Activated CD4-positive, alpha-beta T cell treated with anti-CD3 and anti-CD28 coated beads, Interleukin-2, amount 10 ng/mL, durations not matched to agents 24 days and 14 days (primary cell): ENCODE measurements at regions not wholly inside any gene's neighbourhood (a gene's known extent, or its start where the extent isn't known, plus 50 kb on each side); places are given as distances from the start of the nearest gene placed in this dataset.

Experiments used
- DNase-seq: peaks from one replicate; pipeline ENCODE4 v3.0.0; 2022
- H3K27ac Mint-ChIP-seq: one replicate; pipeline ENCODE4 v1.8.0; 2022; ENCODE audit warnings: mild to moderate bottlenecking, mixed read lengths
- H3K27me3 Mint-ChIP-seq: one replicate; pipeline ENCODE4 v1.8.0; 2022; ENCODE audit warnings: mixed read lengths
- H3K36me3 Mint-ChIP-seq: one replicate; pipeline ENCODE4 v1.8.0; 2022; ENCODE audit warnings: low read depth, mild to moderate bottlenecking, mixed read lengths
- H3K4me1 Mint-ChIP-seq: one replicate; pipeline ENCODE4 v1.8.0; 2021; ENCODE audit warnings: mixed read lengths
- H3K4me3 Mint-ChIP-seq: one replicate; pipeline ENCODE4 v1.8.0; 2022; ENCODE audit warnings: mild to moderate bottlenecking, moderate library complexity, mixed read lengths
- H3K9me3 Mint-ChIP-seq: one replicate; pipeline ENCODE4 v1.8.0; 2021; ENCODE audit warnings: mixed read lengths
- intact Hi-C: fragments of 100-400 bp; cut with micrococcal nuclease; formaldehyde crosslinking; loops from one replicate; pipeline ENCODE4 v1.15.1; 2023

GRCh38 chr3:184461219-184461618, 81.4 kb downstream of the CHRD start:
- no peak for DNase-seq
- no peaks in the 10 kb centered on the region for H3K4me1 Mint-ChIP-seq
- H3K27me3 Mint-ChIP-seq: peaks cover 15% of the 10 kb centered on the region
- H3K36me3 Mint-ChIP-seq: no peaks in the 10 kb centered on the region
- peaks cover 3% of the 10 kb centered on the region for H3K9me3 Mint-ChIP-seq
- no peak overlapping the region for H3K4me3 Mint-ChIP-seq
- intact Hi-C loops: no loop called here
- H3K27ac Mint-ChIP-seq: no peak overlapping the region

- H3K36me3 Mint-ChIP-seq: no peaks in the 10 kb centered on the region
- H3K9me3 Mint-ChIP-seq: no peaks in the 10 kb centered on the region
- H3K4me3 Mint-ChIP-seq: no peak overlapping the region
- DNase-seq: no peak
- peaks cover 13% of the 10 kb centered on the region for H3K27me3 Mint-ChIP-seq
- intact Hi-C loops: loop anchor here (5.0 kb wide), 1 partner anchor 94 kb away; no protein-coding TSS in a partner anchor
- peaks cover 4% of the 10 kb centered on the region for H3K4me1 Mint-ChIP-seq
- H3K27ac Mint-ChIP-seq: no peak overlapping the region
Observed at GRCh38 chr3:184465883-184466412, 86.1 kb downstream of the CHRD start.

- H3K9me3 Mint-ChIP-seq: no peaks in the 10 kb centered on the region
- peaks cover 15% of the 10 kb centered on the region for H3K27me3 Mint-ChIP-seq
- intact Hi-C loops: loop anchor here (5.0 kb wide), 1 partner anchor 94 kb away; no protein-coding TSS in a partner anchor
- H3K4me1 Mint-ChIP-seq: peaks cover 4% of the 10 kb centered on the region
- no peaks in the 10 kb centered on the region for H3K36me3 Mint-ChIP-seq
- H3K27ac Mint-ChIP-seq: no peak overlapping the region
- DNase-seq: no peak
- no peak overlapping the region for H3K4me3 Mint-ChIP-seq
Observed at GRCh38 chr3:184466413-184466960, 86.6 kb downstream of the CHRD start.

- H3K9me3 Mint-ChIP-seq: no peaks in the 10 kb centered on the region
- no peak overlapping the region for H3K27ac Mint-ChIP-seq
- H3K27me3 Mint-ChIP-seq: peaks cover 15% of the 10 kb centered on the region
- intact Hi-C loops: loop anchor here (5.0 kb wide), 1 partner anchor 95 kb away; no protein-coding TSS in a partner anchor
- no peak overlapping the region for H3K4me3 Mint-ChIP-seq
- H3K4me1 Mint-ChIP-seq: peaks cover 6% of the 10 kb centered on the region
- no peak for DNase-seq
- no peaks in the 10 kb centered on the region for H3K36me3 Mint-ChIP-seq
Observed at GRCh38 chr3:184467171-184467570, 87.3 kb downstream of the CHRD start.

GRCh38 chr3:184470551-184470950, 90.7 kb downstream of the CHRD start:
- H3K9me3 Mint-ChIP-seq: no peaks in the 10 kb centered on the region
- peaks cover 8% of the 10 kb centered on the region for H3K4me1 Mint-ChIP-seq
- H3K27ac Mint-ChIP-seq: no peak overlapping the region
- H3K27me3 Mint-ChIP-seq: peaks cover 29% of the 10 kb centered on the region
- DNase-seq: no peak
- intact Hi-C loops: no loop called here
- no peak overlapping the region for H3K4me3 Mint-ChIP-seq
- H3K36me3 Mint-ChIP-seq: no peaks in the 10 kb centered on the region

GRCh38 chr3:184471439-184471838, 90.1 kb upstream of the EPHB3 start:
- Mint-ChIP-seq H3K4me1 (peaks cover 8% of the 10 kb centered on the region), H3K9me3 (no peaks in the 10 kb centered on the region), H3K27ac (no peak overlapping the region), H3K27me3 (peaks cover 31% of the 10 kb centered on the region), H3K36me3 (no peaks in the 10 kb centered on the region), H3K4me3 (no peak overlapping the region)
- intact Hi-C loops: no loop called here
- DNase-seq: no peak

GRCh38 chr3:184472723-184473428, 88.7 kb upstream of the EPHB3 start:
- Mint-ChIP-seq H3K4me1 (peaks cover 8% of the 10 kb centered on the region), H3K27ac (no peak overlapping the region), H3K36me3 (no peaks in the 10 kb centered on the region), H3K9me3 (no peaks in the 10 kb centered on the region), H3K4me3 (no peak overlapping the region), H3K27me3 (peaks cover 38% of the 10 kb centered on the region)
- no peak for DNase-seq
- intact Hi-C loops: no loop called here

- DNase-seq: no peak
- Mint-ChIP-seq H3K27ac (no peak overlapping the region), H3K9me3 (no peaks in the 10 kb centered on the region), H3K4me3 (no peak overlapping the region), H3K4me1 (peaks cover 8% of the 10 kb centered on the region), H3K27me3 (peaks cover 44% of the 10 kb centered on the region), H3K36me3 (no peaks in the 10 kb centered on the region)
- intact Hi-C loops: loop anchor here (5.0 kb wide), 1 partner anchor 37 kb away; no protein-coding TSS in a partner anchor
Observed at GRCh38 chr3:184474897-184475296, 86.7 kb upstream of the EPHB3 start.

GRCh38 chr3:184477940-184478339, 83.6 kb upstream of the EPHB3 start:
- Mint-ChIP-seq H3K4me3 (no peak overlapping the region), H3K27me3 (peaks cover 36% of the 10 kb centered on the region), H3K27ac (no peak overlapping the region), H3K36me3 (no peaks in the 10 kb centered on the region), H3K9me3 (no peaks in the 10 kb centered on the region), H3K4me1 (peaks cover under 1% of the 10 kb centered on the region)
- DNase-seq: no peak
- intact Hi-C loops: loop anchor here (5.0 kb wide), 1 partner anchor 34 kb away; no protein-coding TSS in a partner anchor

- peaks cover 23% of the 10 kb centered on the region for H3K27me3 Mint-ChIP-seq
- no peaks in the 10 kb centered on the region for H3K4me1 Mint-ChIP-seq
- no peak overlapping the region for H3K4me3 Mint-ChIP-seq
- no peak for DNase-seq
- intact Hi-C loops: loop anchor here (5.0 kb wide), 1 partner anchor 33 kb away; no protein-coding TSS in a partner anchor
- H3K27ac Mint-ChIP-seq: no peak overlapping the region
- H3K9me3 Mint-ChIP-seq: no peaks in the 10 kb centered on the region
- H3K36me3 Mint-ChIP-seq: no peaks in the 10 kb centered on the region
Observed at GRCh38 chr3:184479426-184480126, 82.0 kb upstream of the EPHB3 start.

- intact Hi-C loops: no loop called here
- no peaks in the 10 kb centered on the region for H3K9me3 Mint-ChIP-seq
- no peak overlapping the region for H3K27ac Mint-ChIP-seq
- H3K36me3 Mint-ChIP-seq: no peaks in the 10 kb centered on the region
- H3K4me1 Mint-ChIP-seq: no peaks in the 10 kb centered on the region
- DNase-seq: no peak
- H3K27me3 Mint-ChIP-seq: peaks cover 16% of the 10 kb centered on the region
- H3K4me3 Mint-ChIP-seq: no peak overlapping the region
Observed at GRCh38 chr3:184480831-184481230, 80.8 kb upstream of the EPHB3 start.

GRCh38 chr3:184481984-184482671, 79.5 kb upstream of the EPHB3 start:
- H3K27me3 Mint-ChIP-seq: peaks cover 12% of the 10 kb centered on the region
- no peaks in the 10 kb centered on the region for H3K9me3 Mint-ChIP-seq
- DNase-seq: no peak
- H3K36me3 Mint-ChIP-seq: no peaks in the 10 kb centered on the region
- no peak overlapping the region for H3K27ac Mint-ChIP-seq
- H3K4me3 Mint-ChIP-seq: no peak overlapping the region
- intact Hi-C loops: no loop called here
- H3K4me1 Mint-ChIP-seq: no peaks in the 10 kb centered on the region

GRCh38 chr3:184485241-184485640, 76.3 kb upstream of the EPHB3 start:
- intact Hi-C loops: no loop called here
- H3K4me1 Mint-ChIP-seq: no peaks in the 10 kb centered on the region
- H3K36me3 Mint-ChIP-seq: no peaks in the 10 kb centered on the region
- H3K27ac Mint-ChIP-seq: no peak overlapping the region
- H3K27me3 Mint-ChIP-seq: peaks cover 21% of the 10 kb centered on the region
- H3K4me3 Mint-ChIP-seq: no peak overlapping the region
- no peaks in the 10 kb centered on the region for H3K9me3 Mint-ChIP-seq
- DNase-seq: no peak
